ENCODE measurements at regions not wholly inside any gene's neighbourhood (a gene's known extent, or its start where the extent isn't known, plus 50 kb on each side); places are given as distances from the start of the nearest gene placed in this dataset.
"Not testable (repeated sequence)": the region's sequence is repeated elsewhere in the genome, so short reads cannot be mapped to it uniquely, and the experiment has no call there.

DNA sequence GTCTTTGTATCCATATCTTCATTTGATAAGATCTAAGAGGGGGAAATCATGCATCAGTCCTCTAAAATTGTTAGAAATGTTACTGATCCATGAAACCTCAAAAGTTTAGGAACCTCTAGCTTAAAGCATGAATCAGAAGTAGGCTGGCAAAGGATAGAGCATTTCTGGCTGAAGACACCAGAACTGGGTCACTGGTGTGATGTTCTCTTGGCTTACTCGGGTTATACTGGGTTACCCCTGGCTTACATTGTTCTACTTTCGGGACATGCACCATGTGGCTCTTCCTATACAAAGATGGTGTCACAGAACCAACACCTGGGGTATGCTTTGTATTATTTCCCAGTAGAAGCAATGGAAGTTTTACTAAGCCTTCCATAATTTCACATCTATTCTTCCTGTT, 83.2 kb upstream of the TNP1 start:
- no peak for DNase-seq (ENCODE audit: low read depth)

DNA sequence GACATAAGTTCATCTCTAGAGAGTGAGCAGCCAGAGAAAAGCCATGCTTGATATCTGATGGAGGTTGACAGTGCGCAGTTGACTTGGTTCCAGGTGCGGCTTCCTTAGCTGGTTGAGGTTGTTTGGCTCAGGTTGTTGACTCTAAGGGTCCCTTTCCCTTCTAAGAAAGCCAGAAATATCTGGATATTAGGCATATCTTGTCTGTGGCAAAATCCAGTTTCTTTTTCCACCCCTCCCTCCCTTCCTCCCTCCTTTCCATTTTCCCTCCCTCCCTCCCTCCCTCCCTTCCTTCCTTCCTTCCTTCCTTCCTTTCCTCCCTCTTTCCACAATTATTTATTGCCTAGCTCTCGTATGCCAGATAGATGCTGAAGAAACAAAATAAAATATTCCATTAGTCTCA, 82.6 kb upstream of the TNP1 start:
- DNase-seq (ENCODE audit: low read depth) = no peak

DNA sequence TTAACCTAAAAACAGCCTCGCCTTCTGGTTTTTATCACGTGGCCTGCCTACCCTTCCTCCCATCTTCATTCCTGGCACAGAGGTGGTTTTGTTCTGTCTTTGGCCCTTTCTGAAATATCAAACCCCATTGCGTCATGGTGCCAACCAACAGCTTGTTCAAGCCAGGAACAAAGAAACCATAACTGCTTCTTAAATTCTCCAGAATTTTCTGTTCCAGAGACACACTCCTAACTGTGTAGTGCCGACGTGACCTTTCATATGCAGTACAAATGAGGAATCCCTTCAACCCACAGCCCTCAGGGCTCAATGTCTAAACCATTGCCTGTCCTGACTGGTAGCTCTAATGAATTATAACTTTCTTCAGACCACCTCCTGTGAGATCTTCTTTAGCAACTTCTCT, 82.2 kb upstream of the TNP1 start:
- no peak for DNase-seq (ENCODE audit: low read depth)

DNA sequence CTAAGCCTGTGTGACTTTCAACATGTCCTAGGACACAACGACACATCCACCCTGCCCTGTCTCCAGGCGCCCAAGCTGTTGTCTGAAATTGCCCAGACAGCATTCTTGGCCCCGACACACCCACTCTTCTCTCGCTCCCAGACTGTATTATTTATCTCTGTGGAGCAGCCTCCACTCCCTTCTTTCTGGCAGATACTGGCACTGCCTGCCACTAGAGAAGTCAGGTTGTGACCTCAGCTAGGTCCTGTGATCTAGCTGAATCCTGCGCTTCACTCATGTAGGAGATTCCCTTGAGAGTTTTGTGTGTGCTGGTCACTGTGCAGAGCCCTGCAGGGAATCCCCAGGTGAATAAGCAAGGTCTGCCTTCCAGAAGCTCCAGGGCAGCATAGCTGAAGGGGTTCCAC, 77.1 kb upstream of the TNP1 start:
- no peak for DNase-seq (ENCODE audit: low read depth)

DNA sequence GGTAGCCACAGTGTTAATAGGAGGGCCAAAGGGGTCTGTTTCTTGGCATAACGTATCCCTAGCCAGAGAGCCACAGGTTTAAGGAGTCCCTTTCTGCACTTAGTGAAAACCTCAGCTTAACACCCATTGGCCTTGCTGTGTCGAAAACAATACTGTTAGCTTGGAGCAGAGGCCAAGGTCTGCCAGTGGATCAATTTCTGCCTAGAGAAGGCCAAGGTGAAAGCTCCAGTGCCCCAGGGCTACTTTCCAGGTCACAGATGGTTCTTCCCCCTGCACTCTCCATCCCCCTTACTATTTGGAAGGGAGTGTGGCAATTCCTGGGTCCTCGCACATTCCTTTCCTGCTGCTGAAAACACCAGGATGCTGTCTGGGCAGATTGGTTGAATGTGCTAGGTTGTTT, 74.8 kb upstream of the TNP1 start:
- DNase-seq (ENCODE audit: low read depth) = no peak

DNA sequence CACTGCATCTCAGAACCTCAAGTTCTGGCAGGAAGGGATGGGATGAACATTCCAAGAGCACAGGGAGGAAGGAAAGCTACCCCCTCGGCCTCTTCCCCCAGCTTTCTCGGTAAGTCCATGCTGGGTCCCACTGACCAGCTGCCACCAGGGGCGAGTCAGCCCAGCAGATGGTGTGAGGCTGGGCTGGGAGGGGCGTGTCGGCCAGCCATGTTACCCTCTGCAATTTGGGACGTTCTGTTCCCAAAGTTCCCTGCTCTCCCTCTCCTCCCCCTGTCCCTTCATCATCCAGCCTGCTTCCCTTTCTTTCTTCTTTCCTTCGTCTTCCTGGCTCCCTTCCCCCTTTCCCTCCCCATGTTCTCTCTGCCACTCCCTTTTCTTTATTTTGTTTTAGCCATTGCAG, 74.3 kb upstream of the TNP1 start:
- DNase-seq (ENCODE audit: low read depth) = no peak

DNA sequence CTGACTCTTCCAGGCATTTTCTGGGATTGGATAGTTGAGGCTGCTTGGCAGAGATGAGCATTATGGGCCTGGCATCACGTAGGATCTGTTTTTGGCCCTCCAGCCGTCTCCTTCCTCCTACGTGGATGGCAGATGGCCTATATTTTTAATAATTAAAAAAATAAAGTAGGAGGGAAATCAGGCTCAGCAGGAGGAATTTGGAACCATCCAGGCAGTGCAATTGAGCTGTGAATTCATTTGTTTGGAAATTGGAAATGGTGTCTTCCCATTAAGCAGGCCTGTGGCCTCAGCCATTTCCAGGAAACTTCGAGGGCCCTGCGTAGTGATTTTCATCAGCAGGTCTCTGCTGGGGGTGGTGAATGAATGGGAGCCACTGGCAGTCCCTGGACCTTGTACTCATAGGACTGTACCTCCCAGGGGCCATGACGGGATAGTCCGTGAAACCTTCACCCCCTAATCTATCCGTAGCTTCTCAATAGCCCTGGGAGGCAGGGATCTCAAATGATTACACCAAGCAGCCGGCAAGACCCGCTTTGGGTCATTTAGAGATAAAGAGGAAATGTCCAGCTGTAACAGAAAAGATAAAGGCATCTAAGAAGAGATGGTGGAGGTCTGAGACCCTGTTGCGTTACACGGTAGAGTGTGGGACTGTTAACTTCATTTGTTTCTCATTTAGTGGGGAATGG, 73.1 kb upstream of the TNP1 start:
- no peak for DNase-seq (ENCODE audit: low read depth)

DNA sequence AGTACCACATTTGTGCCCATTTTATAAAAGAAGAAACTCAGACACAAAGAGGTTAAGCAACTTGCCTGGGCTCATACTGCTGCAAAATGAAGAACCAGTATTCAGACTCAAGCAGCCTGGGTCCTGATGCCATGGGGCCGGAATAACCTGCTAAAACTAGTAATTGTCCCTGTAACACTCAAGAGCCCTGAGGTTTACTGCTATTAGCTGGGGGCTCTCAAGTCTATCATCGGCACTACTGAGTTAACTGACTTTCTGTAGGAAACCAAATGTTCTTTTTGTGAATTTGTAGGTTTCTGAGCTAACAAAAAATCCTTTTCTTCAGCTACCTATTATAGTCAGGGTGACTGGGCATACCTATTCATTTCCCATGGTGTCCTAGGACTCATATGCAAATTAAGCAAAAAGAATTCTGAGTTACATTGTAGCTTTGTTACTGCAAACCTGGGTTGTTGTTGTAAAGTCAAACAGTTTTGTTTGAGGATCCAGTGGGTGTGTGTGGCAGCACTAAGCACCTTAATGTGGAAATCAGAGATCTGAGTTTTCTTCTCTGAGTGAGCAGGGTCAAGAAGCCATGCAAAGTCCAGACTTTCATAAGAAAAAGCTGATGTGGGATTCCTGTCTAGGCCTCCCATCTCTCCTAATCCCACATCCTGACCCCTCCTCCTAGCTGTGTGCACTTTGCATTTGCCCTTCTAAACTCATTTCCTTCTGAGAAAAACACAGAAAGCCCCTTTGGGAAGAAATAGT, 72.4 kb upstream of the TNP1 start:
- DNase-seq (ENCODE audit: low read depth) = no peak

DNA sequence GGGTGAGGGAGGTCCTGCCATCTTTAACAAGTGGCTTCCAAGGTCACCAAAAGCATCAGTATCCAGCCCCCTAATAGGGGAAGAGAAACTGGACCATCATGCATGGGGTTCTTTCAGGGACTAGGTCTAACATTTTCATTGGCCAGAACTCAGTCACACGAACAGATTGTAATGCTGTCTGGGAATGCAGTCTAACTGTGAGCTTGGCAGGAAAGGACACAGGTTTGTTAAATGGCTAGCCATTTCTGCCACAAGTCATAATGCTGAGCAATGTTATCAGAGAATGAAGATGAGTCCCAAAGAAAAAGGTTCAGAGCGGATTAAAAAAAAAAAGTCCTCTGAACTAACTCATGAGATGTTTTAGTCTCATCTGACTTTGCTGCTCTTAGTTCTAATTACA, 70.9 kb upstream of the TNP1 start:
- no peak for DNase-seq (ENCODE audit: low read depth)

DNA sequence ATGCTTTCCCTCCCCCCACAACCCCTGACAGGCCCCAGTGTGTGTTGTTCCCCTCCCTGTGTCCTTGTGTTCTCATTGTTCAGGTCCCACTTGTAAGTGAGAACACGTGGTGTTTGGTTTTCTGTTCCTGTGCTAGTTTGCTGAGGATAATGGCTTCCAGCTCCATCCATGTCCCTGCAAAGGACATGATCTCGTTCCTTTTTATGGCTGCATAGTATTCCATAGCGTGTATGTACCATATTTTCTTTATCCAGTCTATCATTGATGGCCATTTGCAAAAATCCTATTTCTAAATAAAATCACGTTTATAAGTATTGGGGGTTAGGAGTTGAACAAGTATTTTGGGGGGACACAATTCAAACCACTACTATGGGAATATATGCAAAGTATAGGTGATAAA, 69.5 kb upstream of the TNP1 start:
- DNase-seq (ENCODE audit: low read depth) = not testable (repeated sequence)

DNA sequence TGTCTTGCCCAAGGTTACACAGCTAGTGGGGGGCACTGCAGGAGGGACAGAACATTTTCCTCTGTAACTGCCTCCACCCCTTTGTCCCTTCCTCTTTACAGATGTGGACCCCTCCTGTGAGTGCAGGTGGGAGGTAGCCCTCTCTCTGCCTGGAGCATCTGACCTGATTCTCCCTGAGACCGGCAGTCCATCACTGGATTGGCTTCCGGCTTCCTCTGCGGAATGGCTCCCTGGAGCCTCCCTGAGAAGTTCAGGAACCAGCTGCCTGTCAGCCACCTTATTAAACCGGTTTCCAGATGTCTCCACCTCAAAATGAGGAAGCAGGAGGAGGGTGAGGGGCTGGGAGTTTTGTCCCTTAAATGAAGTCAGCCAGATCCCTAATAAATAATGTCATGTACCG, 67.3 kb upstream of the TNP1 start:
- DNase-seq (ENCODE audit: low read depth) = no peak

DNA sequence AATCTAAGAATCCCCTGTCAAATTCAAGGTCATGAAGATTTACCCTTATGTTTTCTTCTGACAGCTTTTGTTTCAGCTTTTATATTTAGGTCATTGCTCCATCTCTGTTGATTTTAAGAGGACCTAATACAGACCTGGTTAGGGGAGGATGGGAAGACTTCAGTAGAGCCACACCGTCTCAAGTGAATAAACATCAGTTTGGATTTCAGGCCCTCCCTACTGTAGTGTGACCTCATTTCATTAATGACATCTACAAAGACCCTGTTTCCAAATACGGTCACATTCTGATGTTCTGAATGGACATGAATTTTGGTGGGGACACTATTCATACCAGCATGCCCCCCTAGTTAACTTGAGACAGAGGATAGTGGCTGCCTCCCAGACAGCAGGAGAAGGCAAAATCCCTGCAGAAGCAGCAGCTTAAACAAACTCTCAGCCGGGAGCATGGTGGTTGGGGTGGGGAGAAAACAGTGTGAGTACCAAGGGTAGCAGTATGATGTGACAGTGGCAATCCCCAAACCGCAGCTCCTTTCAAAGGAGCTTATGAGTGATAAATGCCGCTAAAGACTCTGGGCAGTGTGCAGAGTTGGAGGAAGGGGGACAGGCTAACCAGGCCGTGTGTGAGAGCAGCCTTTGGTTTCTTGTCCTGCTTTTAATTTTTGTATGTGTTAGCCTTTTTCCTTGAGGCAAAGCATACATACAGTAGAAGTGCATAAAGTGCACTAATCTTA, 65.9 kb upstream of the TNP1 start:
- no peak for DNase-seq (ENCODE audit: low read depth)

DNA sequence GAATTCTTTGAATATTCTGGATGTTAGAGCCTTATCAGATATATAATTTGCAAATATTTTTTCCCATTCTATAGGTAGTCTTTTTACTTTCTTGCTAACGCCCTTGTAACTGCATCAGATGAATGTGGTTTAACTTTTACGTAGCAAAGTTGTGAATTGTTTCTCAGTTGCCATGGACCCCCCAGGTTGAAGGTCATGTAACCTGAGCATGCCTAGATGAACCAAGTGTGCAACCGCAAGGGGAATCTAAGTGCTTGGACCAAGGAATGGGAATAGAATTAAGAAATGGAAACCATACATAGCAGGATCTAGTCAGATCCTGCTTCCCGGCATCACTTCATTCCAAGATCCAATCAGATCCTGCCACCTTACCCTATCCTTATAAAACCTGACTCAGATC, 65.1 kb upstream of the TNP1 start:
- DNase-seq (ENCODE audit: low read depth) = no peak

DNA sequence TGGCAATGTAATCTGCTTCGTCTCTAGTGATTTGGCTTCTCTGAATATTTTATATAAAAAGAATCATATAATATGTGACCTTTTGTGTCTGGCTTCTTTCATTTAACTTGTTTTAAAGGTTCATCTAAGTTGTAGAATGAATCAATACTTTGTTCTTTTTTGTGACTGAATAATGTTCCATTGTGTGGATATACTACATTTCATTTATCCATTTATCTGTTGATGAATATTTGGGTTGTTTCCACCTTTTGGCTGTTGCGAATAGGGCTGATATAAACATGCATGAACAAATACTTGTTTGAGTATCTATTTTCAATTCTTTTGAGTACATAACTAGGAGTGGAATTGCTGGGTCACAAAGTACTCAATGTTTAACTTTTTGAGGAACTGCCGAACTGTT, 63.8 kb upstream of the TNP1 start:
- no peak for DNase-seq (ENCODE audit: low read depth)

DNA sequence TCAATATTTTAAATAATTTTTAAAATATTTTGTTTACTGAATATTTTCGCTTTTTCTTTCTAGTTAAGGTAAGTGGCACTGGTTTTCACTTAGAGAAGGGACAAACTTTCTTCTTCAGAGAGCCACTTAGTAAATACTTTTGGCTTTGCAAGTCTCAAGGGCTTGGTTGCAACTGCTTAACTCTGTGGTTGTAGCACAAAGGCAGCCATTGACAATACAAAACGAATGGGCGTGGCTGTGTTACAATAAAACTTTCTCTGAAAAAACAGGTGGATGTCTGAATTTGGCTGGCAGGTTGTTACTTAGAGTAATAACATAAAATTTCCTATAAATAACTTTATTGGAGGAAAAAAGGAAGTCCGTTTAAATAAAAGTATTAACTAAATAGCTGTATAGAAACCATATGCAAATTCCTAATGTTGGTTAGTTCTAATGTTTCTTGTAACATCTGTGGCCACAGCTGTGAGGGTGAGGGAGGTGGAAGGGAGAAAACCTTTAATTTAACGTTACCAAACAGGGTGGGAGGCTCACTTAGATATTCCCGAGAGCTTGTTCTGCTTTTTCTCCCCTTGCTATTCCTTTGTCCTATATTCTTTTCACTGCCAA, 62.4 kb upstream of the TNP1 start:
- no peak for DNase-seq (ENCODE audit: low read depth)

DNA sequence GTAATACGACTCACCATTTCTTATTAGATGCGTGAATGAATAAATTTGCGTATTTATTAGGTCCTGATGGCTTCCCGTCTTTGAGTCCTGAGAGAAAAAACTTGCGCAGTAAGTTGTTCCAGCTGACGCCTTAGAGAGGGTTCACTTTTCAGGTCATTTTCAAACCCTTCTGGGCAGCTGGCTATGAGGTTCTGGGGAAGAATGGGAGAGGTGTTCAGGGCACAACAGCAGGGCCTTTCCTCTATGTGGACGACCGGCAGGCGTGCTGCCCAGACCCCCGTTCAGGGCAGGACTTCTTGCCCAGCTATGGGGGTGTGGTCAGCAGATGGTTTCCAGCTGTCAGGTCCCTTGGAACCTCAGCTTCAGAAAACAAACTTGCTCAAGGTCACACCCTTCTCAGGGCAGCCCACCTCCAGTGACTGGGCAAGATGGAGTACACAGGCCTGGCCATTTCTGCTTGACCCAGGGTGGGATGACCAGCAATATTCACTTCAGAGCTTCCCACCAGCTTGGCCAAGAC, 61.1 kb upstream of the TNP1 start:
- no peak for DNase-seq (ENCODE audit: low read depth)

DNA sequence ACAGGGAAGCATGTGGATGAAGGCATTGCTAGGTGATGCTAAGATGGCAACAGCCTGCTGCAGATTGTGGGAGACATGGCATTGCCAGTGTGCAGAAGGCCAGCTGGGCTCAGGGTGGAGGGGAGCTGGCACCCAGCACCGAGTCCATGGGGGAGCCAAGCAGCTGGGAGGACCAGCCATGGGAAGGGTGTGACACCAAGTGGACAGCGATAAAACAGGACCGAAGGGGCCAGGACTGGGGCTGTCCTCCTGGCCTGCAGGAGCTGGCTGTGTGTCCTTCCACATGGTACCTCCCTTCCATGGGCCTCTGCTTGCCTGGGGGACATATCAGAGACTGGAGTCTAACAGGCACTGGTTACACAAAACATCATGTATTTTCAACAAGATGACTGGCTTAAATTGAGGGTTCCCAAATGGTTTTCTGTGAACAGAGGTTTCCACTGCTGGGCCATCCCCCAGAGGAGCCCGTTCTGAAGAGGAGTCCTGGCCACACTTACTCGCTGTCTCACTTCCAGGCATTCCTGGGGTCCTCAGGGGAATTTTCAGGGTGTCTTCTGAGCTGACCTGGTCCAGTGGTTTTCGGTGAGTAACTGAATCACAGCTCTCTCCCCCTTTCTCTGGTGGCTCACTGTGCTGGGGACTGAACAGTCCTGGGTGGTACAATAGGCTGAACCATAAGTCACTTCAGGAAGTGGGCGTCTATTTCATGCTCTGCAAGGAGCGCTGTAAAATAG, 60.4 kb upstream of the TNP1 start:
- no peak for DNase-seq (ENCODE audit: low read depth)

DNA sequence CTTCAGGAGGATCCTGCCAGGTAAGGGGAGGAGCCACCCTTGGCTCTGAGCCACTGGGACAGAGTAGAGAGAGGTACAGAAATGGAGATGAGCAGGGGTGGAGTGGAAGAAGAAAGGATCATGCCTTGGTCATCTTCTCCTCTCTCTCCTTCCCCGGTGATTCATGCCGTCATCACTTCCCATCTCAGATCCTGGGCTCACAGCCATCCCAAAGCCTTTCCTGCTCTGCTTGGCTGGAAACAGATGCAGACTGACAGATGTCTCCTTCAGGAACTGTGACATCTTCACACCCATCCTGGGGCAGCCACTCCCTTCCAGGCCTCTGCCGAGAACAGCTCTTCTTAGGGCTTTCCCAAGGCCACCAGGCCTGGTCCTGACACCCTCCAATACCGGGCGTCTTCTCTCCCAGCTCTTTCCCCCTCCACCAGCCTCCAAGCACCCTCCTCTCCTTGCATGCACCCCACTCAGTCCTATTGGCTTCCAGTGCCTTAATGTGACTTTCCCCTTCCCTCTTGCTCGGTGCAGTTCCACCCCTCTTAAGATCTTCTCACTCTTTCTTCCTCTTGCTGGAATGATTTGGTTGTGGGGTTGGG, 58.3 kb upstream of the TNP1 start:
- DNase-seq (ENCODE audit: low read depth) = no peak

DNA sequence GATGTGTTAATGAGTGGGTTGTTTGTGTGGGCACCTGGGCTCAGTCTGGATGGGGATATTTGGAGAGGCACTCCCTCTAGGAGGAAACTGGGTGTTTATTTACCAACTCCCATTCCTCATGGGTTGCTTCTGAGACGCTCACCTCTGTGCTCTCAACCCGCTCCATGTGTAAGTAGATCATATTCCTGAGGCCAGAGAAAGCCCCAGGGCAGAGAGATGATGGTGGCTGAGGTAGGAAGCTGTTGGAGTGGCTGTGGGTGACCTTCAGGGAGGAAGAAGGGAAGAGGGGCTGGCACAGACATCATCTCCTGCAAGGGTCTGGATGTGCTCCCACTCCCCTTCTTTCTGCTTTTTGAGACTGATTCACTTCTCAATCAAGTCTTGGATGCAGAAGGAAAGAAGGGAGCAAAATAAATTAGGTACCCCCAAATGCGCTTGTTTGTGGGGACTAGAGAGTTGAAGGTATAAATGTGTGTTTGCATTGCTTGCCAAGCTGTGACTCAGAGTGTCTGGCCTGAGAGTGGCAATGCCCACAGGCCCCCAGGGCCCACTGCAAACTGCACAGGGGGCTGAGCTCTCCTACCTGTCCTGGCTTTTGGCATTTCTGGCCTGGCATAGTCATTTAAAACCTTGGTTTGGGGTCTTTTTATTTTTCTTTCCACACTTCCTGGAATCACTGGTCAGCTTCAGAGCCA, 57.2 kb upstream of the TNP1 start:
- DNase-seq (ENCODE audit: low read depth) = no peak

DNA sequence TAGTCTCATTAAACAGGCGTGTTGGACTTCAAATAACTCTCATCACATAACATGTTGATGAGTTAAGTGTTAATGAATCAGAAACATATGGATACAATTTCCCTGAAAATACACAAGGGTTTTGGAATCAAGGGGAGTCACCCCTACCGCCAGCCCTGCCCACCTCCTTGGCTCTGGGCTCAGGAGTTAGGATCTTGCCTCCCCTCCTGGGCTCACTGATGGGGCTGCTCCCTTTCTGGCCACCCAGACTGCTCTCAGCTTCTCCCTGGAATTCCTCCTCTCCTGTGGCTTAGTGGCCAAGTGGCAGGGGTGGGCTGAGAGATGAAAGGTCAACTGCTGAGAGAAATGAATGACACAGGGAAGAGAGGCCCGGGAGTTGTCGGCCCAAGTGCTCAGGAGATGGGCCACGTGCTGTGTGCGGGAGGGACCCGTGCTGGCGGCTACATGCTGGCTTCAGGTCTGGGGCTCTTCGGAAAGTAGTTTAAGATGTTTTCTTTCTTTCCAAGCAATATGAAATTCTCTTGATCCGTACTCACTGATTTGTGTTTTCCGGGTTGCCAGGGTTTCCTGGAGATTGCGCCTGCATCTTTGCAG, 55.8 kb upstream of the TNP1 start:
- DNase-seq (ENCODE audit: low read depth) = no peak

DNA sequence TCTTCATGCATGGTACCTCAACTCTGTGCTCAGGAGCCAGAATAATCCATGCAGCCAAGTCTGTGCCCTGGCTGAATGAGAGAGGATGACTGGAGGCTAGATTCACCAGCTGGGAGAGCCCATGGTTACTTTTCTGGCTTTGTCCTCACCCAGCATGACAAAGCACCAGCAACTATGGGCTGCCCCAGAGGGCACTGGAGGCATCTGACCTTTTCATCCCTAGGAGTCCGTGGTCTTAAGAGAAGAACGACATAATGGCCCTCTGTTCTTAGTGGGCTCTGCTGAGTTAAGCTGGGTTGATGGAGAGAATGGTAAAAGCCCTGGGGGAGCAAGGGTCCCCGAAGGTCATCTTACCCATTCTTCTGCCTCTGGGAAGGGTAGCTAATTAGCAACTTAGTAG, 54.6 kb upstream of the TNP1 start:
- no peak for DNase-seq (ENCODE audit: low read depth)
